WERI-Rb-1 (cell line): ENCODE measurements at regions not wholly inside any gene's neighbourhood (a gene's known extent, or its start where the extent isn't known, plus 50 kb on each side); places are given as distances from the start of the nearest gene placed in this dataset.

Source experiments
- DNase-seq: peaks from one replicate; pipeline ENCODE4 v3.0.0-alpha.2; 2020
- H3K27ac ChIP-seq: fragments of 250-450 bp; sonication (Bioruptor Pico); 2 replicates; pipeline ENCODE4 v1.5.1; 2020; ENCODE audit warnings: mild to moderate bottlenecking, moderate library complexity
- H3K27me3 ChIP-seq: fragments of 250-450 bp; sonication (Bioruptor Pico); 2 replicates; pipeline ENCODE4 v1.5.1; 2021; ENCODE audit warnings: mild to moderate bottlenecking, low read depth, moderate library complexity; ENCODE audit not compliant: insufficient read depth, severe bottlenecking
- H3K36me3 ChIP-seq: fragments of 250-450 bp; sonication (Bioruptor Pico); 2 replicates; pipeline ENCODE4 v1.5.1; 2020; ENCODE audit warnings: mild to moderate bottlenecking, moderate library complexity
- H3K4me3 ChIP-seq: 2 replicates; pipeline ENCODE4 v1.5.1; 2011; ENCODE audit warnings: low read depth, mild to moderate bottlenecking, control low read depth, low read length
- H3K9me3 ChIP-seq: fragments of 250-450 bp; sonication (Bioruptor Pico); 2 replicates; pipeline ENCODE4 v1.5.1; 2021; ENCODE audit warnings: mild to moderate bottlenecking, moderate library complexity; ENCODE audit not compliant: severe bottlenecking
- TF ChIP-seq, protein P1 (sequence below): IDR thresholded peaks from 2 replicates; pipeline ENCODE4 v1.5.1; 2011; ENCODE audit warnings: low read depth, mild to moderate bottlenecking, control low read depth, inconsistent platforms, low read length

DNA sequence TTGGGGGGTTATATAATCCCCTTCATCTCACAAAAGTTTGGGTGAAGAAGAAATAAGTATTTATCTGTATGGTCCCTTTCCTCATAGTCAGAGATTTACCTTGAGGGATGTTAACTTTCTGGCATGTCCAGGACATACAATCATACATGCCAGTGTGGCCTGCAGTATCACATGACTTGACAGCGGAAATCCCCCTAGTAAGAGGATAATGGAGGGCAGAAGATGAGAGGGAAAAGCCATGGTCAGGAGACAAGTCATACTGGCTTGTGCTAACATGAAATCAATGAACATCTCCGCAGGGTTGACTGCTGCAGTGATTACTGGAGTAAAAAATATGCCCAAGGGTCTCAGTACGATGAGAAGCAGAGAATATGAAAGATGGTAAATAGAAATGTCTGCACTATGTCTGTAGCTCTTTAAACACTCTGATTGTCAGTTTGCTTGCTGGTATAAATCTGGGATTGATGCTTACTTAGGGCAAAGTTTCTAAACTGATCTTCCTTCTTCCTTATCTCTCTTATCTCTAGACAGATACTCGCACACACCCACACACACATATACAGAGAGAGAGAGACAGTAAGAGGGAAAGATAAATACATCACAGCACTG is 1385.6 kb upstream of the ADGRL3 start:
- Histone ChIP-seq H3K27ac (no peak overlapping the region), H3K9me3 (no peaks in the 10 kb centered on the region), H3K36me3 (no peaks in the 10 kb centered on the region), H3K27me3 (no peaks in the 10 kb centered on the region), H3K4me3 (no peak overlapping the region)
- TF ChIP-seq, protein P1, sequence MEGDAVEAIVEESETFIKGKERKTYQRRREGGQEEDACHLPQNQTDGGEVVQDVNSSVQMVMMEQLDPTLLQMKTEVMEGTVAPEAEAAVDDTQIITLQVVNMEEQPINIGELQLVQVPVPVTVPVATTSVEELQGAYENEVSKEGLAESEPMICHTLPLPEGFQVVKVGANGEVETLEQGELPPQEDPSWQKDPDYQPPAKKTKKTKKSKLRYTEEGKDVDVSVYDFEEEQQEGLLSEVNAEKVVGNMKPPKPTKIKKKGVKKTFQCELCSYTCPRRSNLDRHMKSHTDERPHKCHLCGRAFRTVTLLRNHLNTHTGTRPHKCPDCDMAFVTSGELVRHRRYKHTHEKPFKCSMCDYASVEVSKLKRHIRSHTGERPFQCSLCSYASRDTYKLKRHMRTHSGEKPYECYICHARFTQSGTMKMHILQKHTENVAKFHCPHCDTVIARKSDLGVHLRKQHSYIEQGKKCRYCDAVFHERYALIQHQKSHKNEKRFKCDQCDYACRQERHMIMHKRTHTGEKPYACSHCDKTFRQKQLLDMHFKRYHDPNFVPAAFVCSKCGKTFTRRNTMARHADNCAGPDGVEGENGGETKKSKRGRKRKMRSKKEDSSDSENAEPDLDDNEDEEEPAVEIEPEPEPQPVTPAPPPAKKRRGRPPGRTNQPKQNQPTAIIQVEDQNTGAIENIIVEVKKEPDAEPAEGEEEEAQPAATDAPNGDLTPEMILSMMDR, result no peak
- DNase-seq, result no peak

- H3K9me3 ChIP-seq, result no peaks in the 10 kb centered on the region
- TF ChIP-seq, protein P1, result no peak
- no peaks in the 10 kb centered on the region for H3K27me3 ChIP-seq
- H3K4me3 ChIP-seq, result no peak overlapping the region
- DNase-seq, result no peak
- no peak overlapping the region for H3K27ac ChIP-seq
- H3K36me3 ChIP-seq, result no peaks in the 10 kb centered on the region
These were observed 1381.5 kb upstream of the ADGRL3 start for GRCh38 chr4:59818656-59819055.

- TF ChIP-seq, protein P1, result no peak
- Histone ChIP-seq H3K27ac (no peak overlapping the region), H3K9me3 (no peaks in the 10 kb centered on the region), H3K4me3 (no peak overlapping the region), H3K36me3 (no peaks in the 10 kb centered on the region), H3K27me3 (no peaks in the 10 kb centered on the region)
- no peak for DNase-seq
These were observed 1376.8 kb upstream of the ADGRL3 start for GRCh38 chr4:59823311-59823710.

- no peak overlapping the region for H3K27ac ChIP-seq
- H3K9me3 ChIP-seq, result no peaks in the 10 kb centered on the region
- no peak overlapping the region for H3K4me3 ChIP-seq
- H3K27me3 ChIP-seq, result no peaks in the 10 kb centered on the region
- H3K36me3 ChIP-seq, result no peaks in the 10 kb centered on the region
- TF ChIP-seq, protein P1, result no peak
- DNase-seq, result no peak
These were observed 1375.0 kb upstream of the ADGRL3 start for GRCh38 chr4:59825104-59825503.

DNA sequence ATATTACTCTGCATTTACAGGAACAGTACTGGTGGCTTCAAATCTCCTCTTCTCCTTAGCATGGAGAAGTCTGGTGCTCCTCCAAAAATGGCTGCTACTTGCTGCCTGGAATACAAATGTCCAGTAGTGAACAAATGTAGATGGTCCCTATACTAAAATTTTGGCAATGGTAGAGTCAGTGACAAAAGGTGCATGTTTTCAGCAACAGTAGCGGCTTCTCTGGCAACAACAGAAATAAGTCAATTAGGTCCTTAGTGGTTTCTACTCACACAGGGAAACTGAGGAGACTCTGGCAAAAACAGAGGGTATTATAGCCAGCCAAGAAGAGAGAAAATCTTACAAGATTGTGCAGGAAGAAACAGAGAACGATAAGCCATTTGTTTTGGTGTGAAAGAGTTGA is 1368.4 kb upstream of the ADGRL3 start:
- TF ChIP-seq, protein P1, result no peak
- Histone ChIP-seq H3K9me3 (no peaks in the 10 kb centered on the region), H3K27me3 (no peaks in the 10 kb centered on the region), H3K27ac (no peak overlapping the region), H3K4me3 (no peak overlapping the region), H3K36me3 (no peaks in the 10 kb centered on the region)
- no peak for DNase-seq

DNA sequence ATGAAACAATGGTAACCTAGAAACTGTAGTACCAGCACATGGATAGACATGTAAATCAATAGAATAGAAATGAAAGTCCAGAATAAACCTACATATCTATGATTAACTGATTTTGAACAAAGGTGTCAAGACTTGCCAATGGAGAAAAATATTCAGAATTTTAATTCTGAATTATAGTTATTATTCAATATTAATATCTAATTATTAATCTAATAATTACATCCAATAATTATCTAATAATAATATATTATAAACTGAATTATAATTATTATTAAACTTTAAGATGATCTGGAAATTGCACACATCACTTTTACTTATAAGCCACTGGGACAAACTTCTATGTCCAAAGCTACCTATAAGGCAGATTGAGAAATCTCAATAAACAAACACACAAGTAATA is 1365.2 kb upstream of the ADGRL3 start:
- Histone ChIP-seq H3K36me3 (no peaks in the 10 kb centered on the region), H3K4me3 (no peak overlapping the region), H3K9me3 (peaks cover 6% of the 10 kb centered on the region), H3K27me3 (no peaks in the 10 kb centered on the region), H3K27ac (no peak overlapping the region)
- no peak for DNase-seq
- TF ChIP-seq, protein P1, result no peak
